Astrocyte of the cerebellum (primary cell): ENCODE measurements at regions not wholly inside any gene's neighbourhood (a gene's known extent, or its start where the extent isn't known, plus 50 kb on each side); places are given as distances from the start of the nearest gene placed in this dataset.

Source experiments
- DNase-seq: peaks from one replicate; pipeline ENCODE4 v3.0.0-alpha.2; 2011; ENCODE audit warnings: low read depth
- H3K4me3 ChIP-seq: 2 replicates; pipeline ENCODE4 v1.5.1; 2011; ENCODE audit warnings: mild to moderate bottlenecking, low read depth, low read length, moderate library complexity
- CTCF ChIP-seq: IDR thresholded peaks from 2 replicates; pipeline ENCODE4 v1.5.1; 2012; ENCODE audit warnings: low read length, low read depth, moderate library complexity, mild to moderate bottlenecking; ENCODE audit errors: missing control alignments
- in situ Hi-C: cut with HindIII; loops from 2 replicates; pipeline ENCODE4 v1.10.0; 2017; ENCODE audit warnings: low sequenced_read_pairs

GRCh38 chr6:121858986-121859385, 423.5 kb downstream of the GJA1 start:
- in situ Hi-C loops, result no loop called here
- no peak for TF ChIP-seq CTCF
- H3K4me3 ChIP-seq, result no peak overlapping the region

GRCh38 chr6:121865811-121866210, 430.4 kb downstream of the GJA1 start:
- no peak overlapping the region for H3K4me3 ChIP-seq
- no peak for DNase-seq
- in situ Hi-C loops, result no loop called here
- no peak for TF ChIP-seq CTCF

More at GRCh38 chr6:121858986-121859385, 423.5 kb downstream of the GJA1 start:
- no peak for DNase-seq

GRCh38 chr6:121867095-121867494, 431.6 kb downstream of the GJA1 start:
- in situ Hi-C loops, result no loop called here
- DNase-seq, result no peak
- TF ChIP-seq CTCF, result no peak
- no peak overlapping the region for H3K4me3 ChIP-seq

- no peak for TF ChIP-seq CTCF
- DNase-seq, result no peak
- no peak overlapping the region for H3K4me3 ChIP-seq
- in situ Hi-C loops, result no loop called here
Measured at GRCh38 chr6:121868206-121868605, 432.8 kb downstream of the GJA1 start.

DNA sequence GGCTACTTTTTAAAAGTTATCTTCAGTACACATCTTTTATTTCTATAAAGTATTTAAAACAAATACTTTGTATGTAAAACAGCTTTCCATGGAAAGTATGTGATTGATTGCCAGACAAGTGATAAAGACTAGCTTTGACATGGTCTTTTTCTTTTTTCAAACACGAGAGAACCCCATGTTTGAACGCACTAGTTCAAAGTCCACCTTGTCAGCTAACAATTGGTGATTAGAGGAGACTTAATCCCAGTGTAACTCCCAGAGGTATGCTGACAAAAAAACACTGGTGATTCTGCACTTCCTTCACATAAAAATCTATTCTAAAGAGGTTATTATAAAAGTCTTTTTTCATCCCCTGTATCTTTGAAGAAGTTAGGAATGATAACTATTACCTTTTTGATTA, 438.1 kb downstream of the GJA1 start:
- TF ChIP-seq CTCF, result no peak
- in situ Hi-C loops, result no loop called here
- no peak for DNase-seq
- no peak overlapping the region for H3K4me3 ChIP-seq

DNA sequence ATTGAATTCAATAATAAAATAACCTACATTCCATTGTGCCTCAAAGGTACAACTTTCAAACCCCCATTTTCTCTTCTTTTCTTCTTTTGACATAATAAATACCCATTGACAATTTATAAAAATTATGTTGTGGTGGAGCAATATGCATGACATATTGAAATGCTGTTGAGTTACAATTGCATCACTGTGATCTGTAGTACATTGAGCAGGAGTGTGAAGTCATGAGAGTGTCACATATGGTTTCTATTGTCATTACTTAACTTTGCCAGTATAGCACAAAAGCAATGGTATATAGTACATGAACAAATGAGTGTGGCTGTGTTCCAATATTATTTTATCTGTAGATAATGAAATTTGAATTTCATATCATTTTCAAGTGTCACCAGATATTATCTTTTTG, 441.3 kb downstream of the GJA1 start:
- TF ChIP-seq CTCF, result no peak
- in situ Hi-C loops, result no loop called here
- no peak for DNase-seq
- H3K4me3 ChIP-seq, result no peak overlapping the region

DNA sequence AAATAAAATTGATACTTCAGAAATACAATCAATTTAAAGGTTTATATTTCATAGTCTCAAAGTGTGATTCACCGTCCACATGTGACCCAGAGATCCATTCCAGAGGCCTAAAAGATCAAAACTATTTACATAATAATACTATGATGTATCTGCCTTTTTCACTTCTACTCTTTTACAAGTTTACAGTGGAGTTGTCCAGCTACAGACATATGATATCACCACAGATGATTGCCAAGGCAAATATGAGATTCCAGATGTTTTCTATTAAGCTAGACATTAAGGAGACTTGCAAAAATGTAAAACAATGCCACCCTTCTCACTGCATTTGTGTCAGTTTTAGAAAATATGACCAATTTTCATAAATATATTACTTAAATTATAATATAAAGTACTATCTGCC, 443.7 kb downstream of the GJA1 start:
- in situ Hi-C loops, result no loop called here
- peak; percentile 56 for DNase-seq
- no peak for TF ChIP-seq CTCF
- no peak overlapping the region for H3K4me3 ChIP-seq
